NCI-H526 (cell line): ENCODE measurements at regions not wholly inside any gene's neighbourhood (a gene's known extent, or its start where the extent isn't known, plus 50 kb on each side); places are given as distances from the start of the nearest gene placed in this dataset.

Experiments
- DNase-seq, 2 experiments: peaks; one replicate each; lab custom pipeline; 2025; lab: John Stamatoyannopoulos, UW

- no peak for DNase-seq
Observed at GRCh38 chr3:55178336-55178735, 250.5 kb upstream of the LRTM1 start.

GRCh38 chr3:55177749-55178148, 249.9 kb upstream of the LRTM1 start:
- DNase-seq = no peak

- no peak for DNase-seq
Observed at GRCh38 chr3:55175423-55175822, 247.6 kb upstream of the LRTM1 start.

GRCh38 chr3:55174747-55175146, 246.9 kb upstream of the LRTM1 start:
- DNase-seq = no peak

GRCh38 chr3:55173504-55173903, 245.6 kb upstream of the LRTM1 start:
- DNase-seq = no peak

- DNase-seq = no peak
Observed at GRCh38 chr3:55172913-55173312, 245.1 kb upstream of the LRTM1 start.

- DNase-seq = no peak
Observed at GRCh38 chr3:55170444-55170843, 242.6 kb upstream of the LRTM1 start.

- no peak for DNase-seq
Observed at GRCh38 chr3:55169608-55170072, 241.8 kb upstream of the LRTM1 start.

GRCh38 chr3:55169161-55169560, 241.3 kb upstream of the LRTM1 start:
- DNase-seq = no peak

GRCh38 chr3:55167586-55168317, 239.9 kb upstream of the LRTM1 start:
- DNase-seq = no peak

- no peak for DNase-seq
Observed at GRCh38 chr3:55166576-55167555, 239.0 kb upstream of the LRTM1 start.

GRCh38 chr3:55165704-55166405, 238.0 kb upstream of the LRTM1 start:
- DNase-seq = no peak

- no peak for DNase-seq
Observed at GRCh38 chr3:55165278-55165677, 237.4 kb upstream of the LRTM1 start.

- DNase-seq = no peak
Observed at GRCh38 chr3:55164876-55165275, 237.0 kb upstream of the LRTM1 start.

- DNase-seq = no peak
Observed at GRCh38 chr3:55164191-55164590, 236.3 kb upstream of the LRTM1 start.

GRCh38 chr3:55163421-55163820, 235.6 kb upstream of the LRTM1 start:
- DNase-seq = no peak

- DNase-seq = no peak
Observed at GRCh38 chr3:55162031-55162795, 234.4 kb upstream of the LRTM1 start.

GRCh38 chr3:55161231-55161630, 233.4 kb upstream of the LRTM1 start:
- no peak for DNase-seq

GRCh38 chr3:55160241-55160983, 232.6 kb upstream of the LRTM1 start:
- no peak for DNase-seq

- DNase-seq = no peak
Observed at GRCh38 chr3:55159711-55160110, 231.9 kb upstream of the LRTM1 start.

GRCh38 chr3:55159016-55159415, 231.2 kb upstream of the LRTM1 start:
- no peak for DNase-seq
